H4 (cell line): ENCODE measurements at regions not wholly inside any gene's neighbourhood (a gene's known extent, or its start where the extent isn't known, plus 50 kb on each side); places are given as distances from the start of the nearest gene placed in this dataset.

Experiments
- DNase-seq: peaks from one replicate; pipeline ENCODE4 v3.0.0-alpha.2; 2015; ENCODE audit warnings: low spot score

DNA sequence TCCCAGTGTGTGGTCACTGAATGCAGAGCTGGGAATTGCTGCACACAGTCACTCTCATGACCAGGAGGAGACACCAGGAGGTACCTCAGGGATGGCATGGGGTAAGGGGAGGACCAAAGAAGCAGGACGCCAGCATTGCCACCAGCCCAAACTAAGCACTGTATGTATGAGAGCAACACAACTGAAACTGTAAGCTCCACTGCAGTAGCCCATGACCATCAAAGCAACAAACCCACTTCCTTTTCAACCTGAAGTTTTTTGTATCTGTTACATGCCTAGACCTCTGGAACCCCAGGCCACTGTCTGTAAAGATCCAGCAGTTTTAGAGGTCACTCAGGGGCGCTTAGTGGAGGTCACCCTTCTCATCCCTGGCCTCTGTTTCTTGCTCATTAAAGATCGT is 164.3 kb downstream of the SETD4 start:
- no peak for DNase-seq

DNA sequence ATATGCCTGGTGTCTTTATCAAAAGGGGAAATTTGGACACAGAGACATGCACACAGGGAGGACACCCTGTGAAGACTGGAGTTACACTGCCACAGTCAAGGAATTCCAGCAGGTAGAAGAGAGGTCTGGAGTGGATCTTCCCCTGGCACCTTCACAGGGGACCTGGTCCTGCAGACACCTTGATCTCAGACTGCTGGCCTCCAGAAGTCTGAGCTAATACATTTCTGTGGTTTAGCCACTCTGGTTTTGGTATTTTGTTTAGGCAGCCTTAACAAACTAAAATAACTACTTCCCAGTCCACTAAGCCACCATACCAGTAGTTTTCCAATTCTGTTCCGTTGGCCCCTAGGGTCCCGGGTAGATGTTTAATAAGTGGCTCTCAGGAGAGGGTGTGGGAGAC is 164.7 kb downstream of the SETD4 start:
- DNase-seq, result no peak

DNA sequence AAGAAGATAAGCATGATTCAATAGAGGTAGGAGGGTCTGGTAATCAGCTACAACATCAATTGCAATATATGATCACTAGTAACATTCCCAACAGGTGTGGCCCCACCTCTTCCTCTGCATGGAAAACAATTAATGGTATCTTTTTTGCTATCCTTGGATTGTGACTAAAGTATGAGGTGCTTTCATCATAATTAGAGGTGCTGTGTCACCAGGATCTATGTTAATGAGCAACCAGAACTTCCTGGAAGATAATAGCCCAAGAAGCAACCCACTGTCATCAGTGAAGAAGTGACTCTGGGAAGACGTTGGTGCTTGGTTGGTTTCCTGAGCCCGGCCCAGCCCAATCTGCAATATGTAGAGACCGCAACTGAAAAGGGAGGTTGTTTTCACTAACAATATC is 167.2 kb downstream of the SETD4 start:
- no peak for DNase-seq

DNA sequence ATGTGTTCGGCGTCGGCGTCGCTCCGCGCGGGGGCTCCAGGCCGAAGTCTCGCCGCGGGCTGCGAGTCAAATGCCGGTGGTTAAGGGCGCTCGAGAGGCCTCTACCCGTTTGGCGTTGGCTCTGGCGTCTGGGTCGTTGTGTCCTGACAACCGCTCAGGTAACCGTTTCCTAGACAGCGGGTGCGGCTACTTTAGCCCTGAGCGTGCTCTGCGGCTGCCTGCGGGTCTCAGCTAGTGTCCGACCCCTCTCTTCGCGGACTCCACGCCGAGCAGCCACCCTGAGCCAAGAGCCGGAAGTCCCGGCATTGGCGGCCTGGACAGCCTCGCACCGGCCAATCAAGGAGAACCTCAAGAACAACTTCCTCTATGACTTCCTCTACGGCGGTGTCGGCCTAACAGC is 173.4 kb downstream of the SETD4 start:
- no peak for DNase-seq

DNA sequence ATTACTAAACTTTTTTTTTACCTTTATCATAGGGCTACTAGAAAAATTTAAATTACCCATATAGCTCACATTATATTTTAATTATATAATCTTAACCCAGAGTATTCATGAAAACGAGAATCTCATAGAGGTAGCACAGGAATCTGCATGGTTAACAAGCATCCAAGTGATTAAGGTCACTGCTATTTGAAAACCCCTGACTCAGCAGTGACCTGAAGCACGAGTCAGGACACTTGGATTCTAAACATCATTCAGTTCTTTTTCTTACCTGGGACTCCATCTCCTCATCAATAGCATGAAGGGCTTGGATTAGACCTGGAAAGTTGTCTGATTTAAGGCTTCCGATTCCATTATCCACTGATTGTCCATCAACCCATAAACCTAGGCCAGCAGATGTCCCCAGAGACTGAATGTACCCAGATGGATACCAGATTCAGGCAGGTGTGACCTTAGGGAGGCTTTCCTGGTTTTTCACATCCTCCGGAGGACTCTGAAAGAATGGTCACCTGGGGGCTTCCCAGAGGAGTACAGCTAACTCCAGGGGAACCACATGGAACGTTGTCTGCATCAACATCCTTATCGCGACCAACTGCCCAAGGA is 174.3 kb downstream of the SETD4 start:
- no peak for DNase-seq

DNA sequence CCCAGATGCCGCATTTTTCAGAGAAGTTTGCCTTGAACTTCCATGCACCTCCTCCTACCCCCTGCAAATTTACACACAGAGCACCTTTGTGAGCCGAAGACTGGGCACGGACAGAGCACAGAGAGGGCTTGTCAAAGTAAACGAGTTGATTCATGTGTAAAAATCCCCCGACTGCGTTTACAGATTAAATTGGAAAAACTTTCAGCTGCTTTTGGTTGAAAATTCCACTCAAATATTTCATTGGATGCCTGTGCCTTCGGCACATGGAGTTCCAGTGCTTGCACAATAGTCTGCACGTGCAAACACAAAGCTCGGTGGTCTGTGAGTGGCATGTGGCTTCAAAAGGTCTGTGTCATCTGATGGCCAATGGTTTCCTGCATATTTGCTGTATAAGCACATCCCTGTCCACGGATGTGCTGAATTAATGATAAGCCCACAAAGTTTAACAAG is 177.5 kb downstream of the SETD4 start:
- no peak for DNase-seq

DNA sequence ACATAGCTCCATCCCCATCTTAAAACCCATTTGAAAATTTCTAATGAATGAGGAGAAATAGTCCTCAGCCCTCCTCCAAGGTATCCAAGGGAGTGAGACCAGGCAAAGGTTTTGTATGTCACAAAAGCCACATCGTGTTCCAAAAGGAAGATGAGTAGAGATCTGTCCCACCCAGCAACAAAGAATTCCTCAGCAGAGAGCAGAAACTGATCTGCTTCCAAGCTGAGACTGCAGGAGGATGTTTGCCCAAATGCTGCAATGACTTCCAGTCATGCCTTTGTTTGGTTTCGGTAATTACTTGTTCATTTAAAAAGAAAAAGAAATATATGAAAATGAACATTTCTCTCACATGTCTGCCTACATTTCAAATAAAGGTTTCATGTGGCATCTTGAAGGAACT is 186.9 kb downstream of the SETD4 start:
- DNase-seq, result no peak

DNA sequence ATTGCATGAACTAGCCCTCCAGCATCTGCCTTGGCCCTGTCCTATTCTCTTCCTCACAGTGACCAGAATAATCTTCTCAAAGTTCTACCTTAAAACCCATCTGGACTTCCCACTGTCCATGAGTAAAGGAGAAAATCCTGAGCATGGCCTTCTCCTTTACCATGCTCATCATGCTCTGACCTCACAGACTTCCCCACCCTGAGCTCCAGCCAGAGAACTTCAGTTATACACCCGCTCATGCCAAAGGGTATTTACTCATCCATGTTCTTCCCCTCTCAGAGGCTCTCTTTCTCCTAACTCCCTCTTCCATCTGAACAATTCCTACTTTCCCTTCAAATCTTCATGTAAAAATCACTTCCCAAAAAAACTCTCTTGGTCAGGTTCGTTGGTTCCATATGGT is 188.4 kb downstream of the SETD4 start:
- DNase-seq, result no peak

DNA sequence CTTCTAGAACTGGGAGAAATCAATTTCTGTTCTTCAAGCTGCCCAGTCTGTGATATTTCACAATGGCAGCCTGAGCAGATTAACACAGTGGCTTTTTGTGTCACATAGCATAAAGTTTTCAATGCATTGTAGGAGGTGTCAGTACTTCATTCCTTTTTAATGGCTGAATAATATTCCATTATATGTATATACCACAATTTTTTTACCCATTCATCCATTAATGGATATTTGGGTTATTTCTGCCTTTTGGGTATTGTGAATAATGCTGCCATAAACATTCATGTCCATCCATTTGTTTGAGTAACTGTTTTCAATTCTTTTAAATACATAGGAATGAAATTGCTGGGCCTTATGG is 191.5 kb downstream of the SETD4 start:
- no peak for DNase-seq

DNA sequence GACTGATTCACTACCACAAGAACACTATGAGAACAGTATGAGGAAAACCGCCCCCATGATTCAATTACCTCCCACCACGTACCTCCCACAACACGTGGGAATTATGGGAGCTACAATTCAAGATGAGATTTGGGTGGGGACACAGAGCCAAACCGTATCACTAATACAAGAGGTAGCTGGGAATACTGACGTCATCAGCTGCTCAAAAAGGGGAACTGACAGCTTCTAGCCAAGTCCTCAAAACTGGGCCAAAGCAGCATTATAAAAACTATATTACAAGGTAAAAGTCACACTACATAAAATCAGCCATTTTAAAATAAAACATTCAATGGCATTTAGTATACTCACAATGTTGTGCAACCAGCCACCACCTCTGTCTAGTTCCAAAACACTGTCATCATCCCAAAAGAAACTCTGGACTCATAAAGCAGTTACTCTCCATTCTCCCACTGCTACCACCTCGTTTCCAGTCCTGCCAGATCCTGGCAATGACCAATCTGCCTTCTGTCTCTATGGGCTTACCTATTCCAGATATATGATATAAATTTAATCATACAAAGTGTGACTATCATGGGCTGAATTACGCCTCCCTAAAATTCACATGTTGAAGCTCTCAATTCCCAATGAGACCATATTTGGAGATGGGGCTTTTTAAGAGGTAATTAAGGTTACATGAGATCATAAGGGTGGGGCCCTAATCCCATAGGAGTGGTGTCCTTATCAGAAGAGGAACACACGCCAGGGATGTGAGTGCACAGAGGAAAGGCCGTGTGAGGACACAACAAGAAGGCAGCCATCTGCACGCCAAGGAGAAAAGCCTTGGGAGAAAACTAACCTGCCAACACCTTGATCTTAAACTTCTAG is 192.1 kb downstream of the SETD4 start:
- DNase-seq, result no peak

DNA sequence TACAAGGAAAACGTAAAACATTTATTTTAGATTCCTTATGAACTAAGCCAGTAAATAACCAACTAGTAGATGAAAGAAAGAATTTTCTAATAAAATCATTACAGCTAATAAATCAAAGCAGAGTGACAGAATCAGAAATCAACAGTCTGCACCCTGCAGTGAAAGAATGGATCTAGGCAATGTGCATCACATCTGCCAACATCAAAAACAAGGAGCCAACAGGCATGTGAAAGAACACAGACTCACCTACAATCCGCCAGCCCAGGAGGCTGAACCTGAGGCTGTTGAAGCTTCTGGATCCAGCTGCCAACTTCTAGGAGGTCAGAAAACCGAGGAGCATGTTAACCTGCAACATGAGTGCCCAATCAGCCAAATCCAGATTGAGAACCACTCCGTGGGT is 196.3 kb downstream of the SETD4 start:
- DNase-seq, result no peak

DNA sequence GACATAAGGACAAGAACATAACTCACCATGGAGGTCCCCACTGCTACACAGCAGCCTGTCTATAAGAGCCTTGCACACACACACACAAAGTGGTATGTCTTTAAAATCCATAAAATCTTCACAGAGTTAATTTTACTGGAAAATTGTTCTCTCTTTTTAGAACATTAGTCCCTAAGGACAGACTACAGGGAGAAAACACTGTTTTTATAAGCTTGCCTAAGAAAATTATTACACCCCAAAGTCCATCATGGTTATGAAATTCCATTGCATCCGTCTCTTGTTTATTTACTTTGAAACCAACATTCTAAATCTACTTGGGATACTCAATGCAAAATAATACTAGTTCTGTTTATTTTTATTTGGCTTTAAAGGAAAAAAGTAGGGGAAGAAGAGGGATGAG is 197.4 kb downstream of the SETD4 start:
- DNase-seq, result no peak

DNA sequence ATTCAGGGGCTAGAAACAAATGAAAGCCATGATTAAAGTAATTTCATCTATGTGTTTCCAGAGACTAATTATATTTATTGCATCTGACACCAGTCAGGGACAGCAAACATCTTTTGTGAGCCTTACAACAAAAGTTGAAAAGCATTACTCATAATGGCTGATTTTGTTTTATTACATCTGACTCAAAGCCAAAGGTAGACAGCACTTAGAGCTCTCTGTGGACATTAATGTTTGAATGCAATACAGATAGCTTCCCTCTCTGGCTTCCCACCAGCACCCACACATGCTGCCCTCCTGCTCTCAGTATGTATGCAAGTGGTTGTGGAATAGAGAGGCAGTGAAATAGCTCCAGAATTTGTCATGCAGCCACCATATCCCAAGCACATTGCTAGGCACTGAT is 198.7 kb downstream of the SETD4 start:
- no peak for DNase-seq

DNA sequence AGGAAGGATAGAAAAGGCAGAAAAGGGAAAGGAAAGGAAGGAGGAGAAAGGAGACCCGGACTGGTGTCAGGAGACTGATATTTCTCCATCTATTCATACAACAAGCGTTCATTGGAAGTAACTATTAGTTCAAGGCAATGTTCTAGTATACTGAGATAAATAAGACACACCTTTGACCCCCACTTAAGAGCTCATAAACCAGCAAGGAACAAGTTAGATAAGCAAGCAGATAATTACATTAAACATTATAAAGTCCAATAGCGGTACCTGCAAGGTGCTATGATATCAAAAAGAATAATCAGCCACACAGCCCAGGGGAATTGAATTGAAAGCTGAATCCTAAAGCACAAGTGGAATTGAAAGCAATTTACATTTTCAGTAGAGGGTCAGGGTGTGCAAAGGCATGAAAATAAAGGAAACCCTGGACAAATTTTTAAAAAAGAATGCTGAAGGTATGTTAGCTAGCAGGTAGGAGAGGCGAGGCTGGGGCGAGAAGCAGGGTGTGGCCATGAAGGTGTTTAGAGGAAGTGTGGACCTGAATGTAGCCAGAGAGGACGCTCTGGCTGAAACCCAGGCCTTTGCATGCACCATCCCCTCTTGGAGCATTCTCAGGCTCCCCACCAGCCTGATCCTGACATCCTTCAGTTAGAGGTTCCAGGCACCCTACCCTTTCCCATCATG is 200.0 kb downstream of the SETD4 start:
- no peak for DNase-seq

DNA sequence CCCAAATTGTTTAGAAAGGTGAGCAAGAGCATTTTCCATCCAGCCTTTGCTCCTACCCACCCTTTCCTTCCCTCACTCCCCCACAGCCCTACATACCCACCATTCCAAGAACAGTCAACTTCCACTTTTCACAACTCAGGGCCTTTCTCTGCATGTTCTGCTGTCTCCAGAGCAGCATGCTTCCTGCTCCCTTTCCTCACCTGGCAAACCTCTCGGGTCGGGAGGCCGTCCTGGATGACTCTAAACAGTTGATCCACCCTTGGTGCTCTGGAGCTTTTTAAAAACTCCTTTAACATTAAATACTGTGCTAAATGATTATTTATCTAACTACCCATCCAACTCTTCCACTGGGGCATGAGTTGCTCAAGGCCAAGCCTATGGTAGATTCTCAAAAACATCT is 200.6 kb downstream of the SETD4 start:
- no peak for DNase-seq

DNA sequence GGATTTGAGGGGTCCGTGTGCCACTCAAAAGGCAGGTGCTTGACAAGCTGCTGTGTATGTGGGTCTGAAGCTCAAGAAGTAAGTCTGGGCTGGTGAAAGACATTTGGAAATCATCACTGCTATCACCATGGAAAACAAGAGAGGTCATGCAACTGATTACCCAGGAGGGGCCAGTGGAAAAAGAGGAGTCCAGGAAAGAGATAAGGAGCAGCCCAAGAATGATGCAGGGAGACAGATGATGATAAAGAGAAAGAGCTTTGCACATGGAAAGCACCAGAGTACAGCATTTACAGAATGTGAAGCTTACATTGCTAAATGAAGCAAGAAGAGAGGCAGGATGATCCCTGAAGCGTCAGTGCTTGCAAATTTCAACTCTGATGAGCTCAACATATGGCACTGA is 203.2 kb downstream of the SETD4 start:
- DNase-seq, result no peak

DNA sequence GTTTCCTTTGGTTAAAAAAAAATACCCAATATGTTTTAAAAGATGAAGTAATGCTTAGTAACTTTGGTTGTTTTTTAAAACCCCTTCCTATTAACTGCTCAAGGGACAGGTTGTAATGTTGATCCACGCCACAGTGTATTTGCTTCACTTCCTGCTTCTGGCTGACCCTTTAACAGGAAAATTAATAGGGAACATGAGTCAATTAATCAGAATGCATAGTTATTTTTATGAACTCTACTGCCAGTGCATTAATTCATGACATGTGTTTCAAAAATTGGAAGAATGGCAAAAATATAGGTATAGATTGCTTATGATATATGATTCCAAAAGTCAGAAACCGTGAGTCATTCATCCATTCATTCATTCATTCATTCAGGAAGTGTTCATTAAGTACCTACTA is 204.8 kb downstream of the SETD4 start:
- no peak for DNase-seq

DNA sequence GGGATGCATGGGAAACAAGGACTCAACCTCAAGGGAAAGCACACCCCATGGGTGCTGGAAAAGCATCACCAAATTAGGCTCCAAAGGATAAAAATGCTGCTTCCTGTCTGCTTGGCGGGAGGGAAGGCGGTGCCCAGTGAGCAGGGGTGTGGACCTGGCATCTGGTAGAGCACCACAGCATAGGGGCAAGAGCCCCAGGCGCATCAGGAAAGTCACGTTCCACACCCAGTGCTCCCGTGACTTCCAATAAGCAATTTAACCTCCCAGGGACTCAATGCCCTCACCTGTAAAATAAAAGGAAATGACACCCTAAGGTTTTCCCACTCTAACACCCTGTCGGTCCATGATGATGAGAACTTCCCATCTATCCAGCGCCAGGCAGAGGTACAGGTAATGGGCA is 206.0 kb downstream of the SETD4 start:
- no peak for DNase-seq

DNA sequence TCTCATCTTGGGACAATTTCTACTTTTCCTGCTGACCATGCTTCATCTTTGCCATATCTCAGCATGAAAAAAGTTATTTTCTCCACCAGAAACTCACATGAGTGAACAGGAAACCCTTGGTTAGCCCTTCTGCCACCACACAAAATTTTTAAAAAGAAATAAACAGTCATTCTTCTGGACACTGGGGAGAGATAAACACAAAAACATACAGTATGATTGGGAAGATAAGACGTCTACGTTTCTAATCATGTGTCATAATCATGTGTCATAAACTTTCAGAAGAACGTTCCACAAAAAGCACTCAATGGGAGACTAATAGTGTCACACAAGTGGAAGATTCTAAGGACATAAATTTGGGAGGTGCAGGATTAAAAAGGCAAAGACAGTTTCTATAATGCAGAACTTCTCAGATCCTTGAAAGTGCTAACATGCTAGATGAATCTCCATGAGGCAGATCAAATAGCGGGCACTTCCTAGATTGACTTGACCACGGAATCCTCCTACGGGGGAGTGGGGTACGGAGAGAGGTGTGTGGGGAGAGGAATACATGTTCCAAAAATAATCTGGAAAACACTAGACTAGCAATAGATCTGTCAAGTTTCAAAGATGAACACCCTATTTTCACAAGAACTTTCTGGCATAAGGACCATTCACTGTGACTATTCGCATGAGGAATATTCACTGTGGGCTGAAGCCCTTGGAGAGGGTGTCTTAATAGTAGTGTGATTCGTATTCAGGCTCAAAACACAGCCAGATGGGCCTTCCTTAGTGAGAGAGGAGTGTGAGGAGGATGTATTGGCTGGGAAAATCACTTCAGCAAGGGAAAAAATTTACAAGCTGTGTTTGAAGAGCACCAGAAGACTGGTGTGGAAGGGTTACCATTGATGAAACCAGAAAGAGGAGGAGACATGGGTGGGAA is 206.7 kb downstream of the SETD4 start:
- DNase-seq, result no peak

DNA sequence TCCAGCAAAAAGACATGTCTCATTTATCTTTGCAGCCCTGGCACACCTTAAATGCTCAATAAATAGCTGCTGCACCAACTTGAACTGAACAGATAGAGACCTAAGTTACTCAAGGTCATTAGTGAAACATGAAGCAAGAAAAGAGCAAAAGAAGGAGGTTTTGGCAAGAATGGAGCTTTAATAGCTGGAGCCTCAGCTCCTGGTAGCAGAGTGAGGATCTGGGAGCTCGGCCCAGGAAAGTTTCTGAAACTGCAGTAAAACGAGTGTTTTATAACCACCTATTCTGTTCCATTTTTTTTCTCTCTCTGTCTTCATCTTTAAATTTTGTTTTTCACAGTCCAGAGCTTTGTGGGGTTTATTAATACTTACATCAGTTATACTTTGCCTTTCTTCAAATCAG is 207.5 kb downstream of the SETD4 start:
- no peak for DNase-seq

DNA sequence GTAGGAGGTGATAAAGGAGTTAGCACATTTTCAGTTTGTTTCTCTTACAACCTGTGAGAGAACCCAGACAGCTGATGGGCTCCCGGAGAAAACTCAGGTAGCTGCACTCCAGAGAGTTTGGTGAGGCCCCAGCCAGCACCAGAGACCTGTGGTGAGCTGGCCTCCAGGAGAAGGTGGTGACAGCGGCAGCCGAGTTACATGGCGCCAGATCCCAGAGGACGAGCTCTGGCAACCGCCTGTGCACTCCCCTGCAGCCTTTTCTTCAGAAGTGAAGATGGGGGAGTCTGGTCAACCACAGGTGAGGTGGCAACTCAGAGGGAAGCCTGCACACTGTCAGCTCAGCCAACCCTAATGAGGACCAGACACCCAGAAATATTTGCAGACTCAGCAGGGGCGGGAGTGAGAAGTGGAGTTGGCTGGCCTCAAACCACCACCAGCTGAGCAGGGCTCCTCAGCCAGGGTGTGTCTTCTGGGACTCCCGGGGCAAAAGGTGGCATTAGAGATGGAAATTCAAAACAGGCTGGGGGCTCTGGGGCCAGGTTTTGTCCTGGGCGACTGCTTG is 209.7 kb downstream of the SETD4 start:
- DNase-seq, result no peak

DNA sequence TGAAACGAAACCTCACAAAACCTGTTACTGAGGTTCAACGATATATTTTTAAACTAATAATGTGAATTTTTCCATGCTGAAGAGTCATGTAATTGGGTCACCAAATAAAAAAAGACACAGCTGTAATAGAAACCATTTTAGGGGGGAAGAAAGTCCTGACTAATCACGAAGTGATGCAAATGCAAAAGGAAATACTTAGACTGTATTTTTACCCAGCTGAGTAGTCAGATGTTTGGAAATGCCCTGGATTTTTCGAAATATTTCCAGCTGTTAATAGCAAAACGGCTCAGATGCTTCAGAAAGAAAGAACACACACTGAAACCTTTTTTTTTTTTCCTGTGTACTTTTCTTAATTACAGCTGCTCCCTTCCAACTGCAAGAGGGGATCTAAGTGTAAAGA is 210.3 kb downstream of the SETD4 start:
- DNase-seq, result no peak
